ENCODE measurements at regions not wholly inside any gene's neighbourhood (a gene's known extent, or its start where the extent isn't known, plus 50 kb on each side); places are given as distances from the start of the nearest gene placed in this dataset.

- TF ChIP-seq, protein P1, sequence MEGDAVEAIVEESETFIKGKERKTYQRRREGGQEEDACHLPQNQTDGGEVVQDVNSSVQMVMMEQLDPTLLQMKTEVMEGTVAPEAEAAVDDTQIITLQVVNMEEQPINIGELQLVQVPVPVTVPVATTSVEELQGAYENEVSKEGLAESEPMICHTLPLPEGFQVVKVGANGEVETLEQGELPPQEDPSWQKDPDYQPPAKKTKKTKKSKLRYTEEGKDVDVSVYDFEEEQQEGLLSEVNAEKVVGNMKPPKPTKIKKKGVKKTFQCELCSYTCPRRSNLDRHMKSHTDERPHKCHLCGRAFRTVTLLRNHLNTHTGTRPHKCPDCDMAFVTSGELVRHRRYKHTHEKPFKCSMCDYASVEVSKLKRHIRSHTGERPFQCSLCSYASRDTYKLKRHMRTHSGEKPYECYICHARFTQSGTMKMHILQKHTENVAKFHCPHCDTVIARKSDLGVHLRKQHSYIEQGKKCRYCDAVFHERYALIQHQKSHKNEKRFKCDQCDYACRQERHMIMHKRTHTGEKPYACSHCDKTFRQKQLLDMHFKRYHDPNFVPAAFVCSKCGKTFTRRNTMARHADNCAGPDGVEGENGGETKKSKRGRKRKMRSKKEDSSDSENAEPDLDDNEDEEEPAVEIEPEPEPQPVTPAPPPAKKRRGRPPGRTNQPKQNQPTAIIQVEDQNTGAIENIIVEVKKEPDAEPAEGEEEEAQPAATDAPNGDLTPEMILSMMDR (conservative IDR thresholded peaks at IDR 0.05 in 1 of 2, IDR thresholded peaks at IDR 0.05 in 1 of 2; ENCODE audit: low read depth in 1 of 2, low read length in 2 of 2), result no peak
- TF ChIP-seq EZH2 (IDR thresholded peaks at IDR 0.05; ENCODE audit: low read length, missing control alignments), result no peak
Measured at GRCh38 chr16:65618931-65619330, 497.1 kb upstream of the CDH11 start.
